ENCODE measurements at regions not wholly inside any gene's neighbourhood (a gene's known extent, or its start where the extent isn't known, plus 50 kb on each side); places are given as distances from the start of the nearest gene placed in this dataset.
"Not testable (repeated sequence)": the region's sequence is repeated elsewhere in the genome, so short reads cannot be mapped to it uniquely, and the experiment has no call there.

- H3K79me2 ChIP-seq (ENCODE audit: insufficient read depth, low read length); H3K27me3 Mint-ChIP-seq (ENCODE audit: low read depth, unreplicated experiment); H3K9me3 ChIP-seq (ENCODE audit: insufficient read depth, low read depth, low read length); H3K9ac ChIP-seq (ENCODE audit: low read length); H3K27me3 ChIP-seq (ENCODE audit: insufficient read depth, low read length); H3K4me1 Mint-ChIP-seq (ENCODE audit: low read depth, unreplicated experiment); H3K27ac ChIP-seq (ENCODE audit: low read depth, low read length); H4K20me1 ChIP-seq (ENCODE audit: insufficient read depth, low read length); H3K4me3 ChIP-seq (ENCODE audit: insufficient read depth, low read depth, low read length); H3K36me3 ChIP-seq (ENCODE audit: insufficient read depth, low read length); H3K36me3 Mint-ChIP-seq (ENCODE audit: low read depth, unreplicated experiment); H3K4me2 ChIP-seq (ENCODE audit: low read length); H2AFZ ChIP-seq (ENCODE audit: low read depth, low read length); H3K27ac Mint-ChIP-seq (ENCODE audit: unreplicated experiment); DNase-seq (ENCODE audit: low read depth); H3K4me1 ChIP-seq (ENCODE audit: insufficient read depth, low read length); FAIRE-seq; H3K4me3 Mint-ChIP-seq (ENCODE audit: unreplicated experiment): not testable (repeated sequence)
- peaks cover 12% of the 10 kb centered on the region for H3K9me3 Mint-ChIP-seq (ENCODE audit: unreplicated experiment)
These were observed 90.0 kb upstream of the EPB41L4A start for GRCh38 chr5:112509097-112509496.

GRCh38 chr5:112511920-112512319 lies 92.8 kb upstream of the EPB41L4A start:
- Mint-ChIP-seq H3K4me3 (ENCODE audit: unreplicated experiment) (no peak overlapping the region), H3K36me3 (ENCODE audit: low read depth, unreplicated experiment) (no peaks in the 10 kb centered on the region), H3K9me3 (ENCODE audit: unreplicated experiment) (peaks cover 4% of the 10 kb centered on the region), H3K27me3 (ENCODE audit: low read depth, unreplicated experiment) (peaks cover 3% of the 10 kb centered on the region), H3K27ac (ENCODE audit: unreplicated experiment) (no peak overlapping the region), H3K4me1 (ENCODE audit: low read depth, unreplicated experiment) (no peaks in the 10 kb centered on the region)
- Histone ChIP-seq H3K9me3 (ENCODE audit: insufficient read depth, low read depth, low read length) (no peaks in the 10 kb centered on the region), H3K4me3 (ENCODE audit: insufficient read depth, low read depth, low read length) (no peak overlapping the region), H4K20me1 (ENCODE audit: insufficient read depth, low read length) (no peaks in the 10 kb centered on the region), H3K36me3 (ENCODE audit: insufficient read depth, low read length) (no peaks in the 10 kb centered on the region), H3K79me2 (ENCODE audit: insufficient read depth, low read length) (no peaks in the 10 kb centered on the region), H2AFZ (ENCODE audit: low read depth, low read length) (no peak overlapping the region), H3K27me3 (ENCODE audit: insufficient read depth, low read length) (no peaks in the 10 kb centered on the region), H3K9ac (ENCODE audit: low read length) (no peak overlapping the region), H3K4me1 (ENCODE audit: insufficient read depth, low read length) (no peaks in the 10 kb centered on the region), H3K4me2 (ENCODE audit: low read length) (no peak overlapping the region), H3K27ac (ENCODE audit: low read depth, low read length) (no peak overlapping the region)
- TF ChIP-seq CTCF (IDR thresholded peaks at IDR 0.05; ENCODE audit: insufficient read depth, low read depth, low read length), result no peak
- TF ChIP-seq EZH2 (IDR thresholded peaks at IDR 0.05; ENCODE audit: insufficient read depth, low read length), result no peak
- no peak for FAIRE-seq
- DNase-seq (ENCODE audit: low read depth), result no peak

GRCh38 chr5:112512901-112513300 lies 93.8 kb upstream of the EPB41L4A start:
- FAIRE-seq, result no peak
- H3K9ac ChIP-seq (ENCODE audit: low read length), result no peak overlapping the region
- H3K9me3 Mint-ChIP-seq (ENCODE audit: unreplicated experiment), result peaks cover 4% of the 10 kb centered on the region

More at GRCh38 chr5:112512901-112513300, 93.8 kb upstream of the EPB41L4A start:
- Histone ChIP-seq H3K79me2 (ENCODE audit: insufficient read depth, low read length) (no peaks in the 10 kb centered on the region), H3K4me1 (ENCODE audit: insufficient read depth, low read length) (no peaks in the 10 kb centered on the region), H3K36me3 (ENCODE audit: insufficient read depth, low read length) (no peaks in the 10 kb centered on the region), H3K27ac (ENCODE audit: low read depth, low read length) (no peak overlapping the region), H3K27me3 (ENCODE audit: insufficient read depth, low read length) (no peaks in the 10 kb centered on the region), H3K9me3 (ENCODE audit: insufficient read depth, low read depth, low read length) (no peaks in the 10 kb centered on the region), H2AFZ (ENCODE audit: low read depth, low read length) (no peak overlapping the region), H4K20me1 (ENCODE audit: insufficient read depth, low read length) (no peaks in the 10 kb centered on the region), H3K4me3 (ENCODE audit: insufficient read depth, low read depth, low read length) (no peak overlapping the region), H3K4me2 (ENCODE audit: low read length) (no peak overlapping the region)
- H3K4me3 Mint-ChIP-seq (ENCODE audit: unreplicated experiment), result no peak overlapping the region
- no peak overlapping the region for H3K27ac Mint-ChIP-seq (ENCODE audit: unreplicated experiment)
- TF ChIP-seq EZH2 (IDR thresholded peaks at IDR 0.05; ENCODE audit: insufficient read depth, low read length) (no peak), CTCF (IDR thresholded peaks at IDR 0.05; ENCODE audit: insufficient read depth, low read depth, low read length) (no peak)
- no peaks in the 10 kb centered on the region for H3K27me3 Mint-ChIP-seq (ENCODE audit: low read depth, unreplicated experiment)
- no peak for DNase-seq (ENCODE audit: low read depth)
- H3K4me1 Mint-ChIP-seq (ENCODE audit: low read depth, unreplicated experiment), result no peaks in the 10 kb centered on the region
- no peaks in the 10 kb centered on the region for H3K36me3 Mint-ChIP-seq (ENCODE audit: low read depth, unreplicated experiment)

Measured in astrocyte (in vitro differentiated cells and primary cell).